ENCODE measurements at regions not wholly inside any gene's neighbourhood (a gene's known extent, or its start where the extent isn't known, plus 50 kb on each side); places are given as distances from the start of the nearest gene placed in this dataset.

- no peak for DNase-seq (ENCODE audit: low spot score)
- ChIA-PET CTCF (ENCODE audit: low intra/inter-chr PET ratio, low total read pairs) (no interaction called here), POLR2A (no interaction called here)
- H3K9me3 ChIP-seq (ENCODE audit: low read length): peaks cover 12% of the 10 kb centered on the region
- no TSS peak for BruUV-seq (replicated peaks)
- no peak overlapping the region for H3K4me3 ChIP-seq (replicated peaks in 1 of 3; ENCODE audit: insufficient read depth in 1 of 3, low read depth in 2 of 3, low read length in 3 of 3)
- no peak overlapping the region for H3K27ac ChIP-seq (ENCODE audit: extremely low read length, insufficient read depth, low read length)
- no peak overlapping the region for H2AFZ ChIP-seq (ENCODE audit: low read length)
- peaks cover 1 to 5% of the 10 kb centered on the region in 2 experiments; a peak in 2 of 5 replicates for H3K27me3 ChIP-seq (ENCODE audit: control insufficient read depth in 1 of 2, insufficient read depth in 2 of 2, low read length in 2 of 2)
- H3K79me2 ChIP-seq (ENCODE audit: insufficient read depth, low read length): no peaks in the 10 kb centered on the region
- TF ChIP-seq ZNF747 (CRISPR knock-in tag; IDR thresholded peaks at IDR 0.05; ENCODE audit: borderline replicate concordance) (no peak), MIER2 (CRISPR knock-in tag; IDR thresholded peaks at IDR 0.05) (no peak), JUNB (CRISPR knock-in tag; IDR thresholded peaks at IDR 0.05; ENCODE audit: borderline replicate concordance) (no peak), MIER3 (CRISPR knock-in tag; IDR thresholded peaks at IDR 0.05; ENCODE audit: borderline replicate concordance) (no peak), ZNF772 (CRISPR knock-in tag; IDR thresholded peaks at IDR 0.05) (no peak)
- TF ChIP-seq, protein P1, sequence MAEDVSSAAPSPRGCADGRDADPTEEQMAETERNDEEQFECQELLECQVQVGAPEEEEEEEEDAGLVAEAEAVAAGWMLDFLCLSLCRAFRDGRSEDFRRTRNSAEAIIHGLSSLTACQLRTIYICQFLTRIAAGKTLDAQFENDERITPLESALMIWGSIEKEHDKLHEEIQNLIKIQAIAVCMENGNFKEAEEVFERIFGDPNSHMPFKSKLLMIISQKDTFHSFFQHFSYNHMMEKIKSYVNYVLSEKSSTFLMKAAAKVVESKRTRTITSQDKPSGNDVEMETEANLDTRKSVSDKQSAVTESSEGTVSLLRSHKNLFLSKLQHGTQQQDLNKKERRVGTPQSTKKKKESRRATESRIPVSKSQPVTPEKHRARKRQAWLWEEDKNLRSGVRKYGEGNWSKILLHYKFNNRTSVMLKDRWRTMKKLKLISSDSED (CRISPR knock-in tag; IDR thresholded peaks at IDR 0.05): no peak
- TF ChIP-seq, protein P2, sequence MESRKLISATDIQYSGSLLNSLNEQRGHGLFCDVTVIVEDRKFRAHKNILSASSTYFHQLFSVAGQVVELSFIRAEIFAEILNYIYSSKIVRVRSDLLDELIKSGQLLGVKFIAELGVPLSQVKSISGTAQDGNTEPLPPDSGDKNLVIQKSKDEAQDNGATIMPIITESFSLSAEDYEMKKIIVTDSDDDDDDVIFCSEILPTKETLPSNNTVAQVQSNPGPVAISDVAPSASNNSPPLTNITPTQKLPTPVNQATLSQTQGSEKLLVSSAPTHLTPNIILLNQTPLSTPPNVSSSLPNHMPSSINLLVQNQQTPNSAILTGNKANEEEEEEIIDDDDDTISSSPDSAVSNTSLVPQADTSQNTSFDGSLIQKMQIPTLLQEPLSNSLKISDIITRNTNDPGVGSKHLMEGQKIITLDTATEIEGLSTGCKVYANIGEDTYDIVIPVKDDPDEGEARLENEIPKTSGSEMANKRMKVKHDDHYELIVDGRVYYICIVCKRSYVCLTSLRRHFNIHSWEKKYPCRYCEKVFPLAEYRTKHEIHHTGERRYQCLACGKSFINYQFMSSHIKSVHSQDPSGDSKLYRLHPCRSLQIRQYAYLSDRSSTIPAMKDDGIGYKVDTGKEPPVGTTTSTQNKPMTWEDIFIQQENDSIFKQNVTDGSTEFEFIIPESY (CRISPR knock-in tag; IDR thresholded peaks at IDR 0.05): no peak
- intact Hi-C loops (cut with micrococcal nuclease; ENCODE audit: unreplicated experiment): no loop called here
- WGBS (ENCODE audit: low lambda C conversion rate): 10% methylated on average over 7 of the region's 7 CpGs
- no peaks in the 10 kb centered on the region for H4K20me1 ChIP-seq (ENCODE audit: insufficient read depth, low read length)
- no peak overlapping the region for H3K9ac ChIP-seq (ENCODE audit: insufficient read depth, low read depth, low read length)
- in situ Hi-C loops (cut with HindIII; ENCODE audit: extremely low pct_ligation_motif_present, low pct_unique_long_range_greater_than_20kb): loop anchor here (25.0 kb wide), 1 partner anchor 703 kb away; no protein-coding TSS in a partner anchor
- no peaks in the 10 kb centered on the region for H3K36me3 ChIP-seq (replicated peaks in 1 of 2; ENCODE audit: control insufficient read depth in 1 of 2, insufficient read depth in 2 of 2, low read length in 2 of 2)
- no peaks in the 10 kb centered on the region for H3K4me1 ChIP-seq (ENCODE audit: insufficient read depth, low read length)
- no peak for FAIRE-seq
- H3K4me2 ChIP-seq (ENCODE audit: low read depth, low read length): no peak overlapping the region
- ATAC-seq: no peak
Measured at GRCh38 chr1:29383746-29384371, 147.5 kb downstream of the PTPRU start.
